Cardiac septum (tissue), 1 donor: ENCODE measurements at regions not wholly inside any gene's neighbourhood (a gene's known extent, or its start where the extent isn't known, plus 50 kb on each side); places are given as distances from the start of the nearest gene placed in this dataset.
"Not testable (repeated sequence)": the region's sequence is repeated elsewhere in the genome, so short reads cannot be mapped to it uniquely, and the experiment has no call there.

ENCODE experiments used
- DNase-seq: peaks from one replicate; pipeline ENCODE4 v3.0.0-alpha.2; 2020; ENCODE audit warnings: low spot score
- intact Hi-C: fragments of 100-400 bp; cut with DNase I; formaldehyde crosslinking; loops from one replicate; pipeline ENCODE4 v1.14.0; 2022
- donor health status: DM: no; HTN: no; CAD: no.

- no peak for DNase-seq
- intact Hi-C loops = no loop called here
Measured at GRCh38 chrX:40933132-40933705, 152.0 kb upstream of the USP9X start.

GRCh38 chrX:40933706-40934425 is 151.4 kb upstream of the USP9X start:
- DNase-seq = no peak
- intact Hi-C loops = no loop called here

GRCh38 chrX:40936827-40937226 is 148.4 kb upstream of the USP9X start:
- intact Hi-C loops = no loop called here
- DNase-seq = no peak

- intact Hi-C loops = no loop called here
- DNase-seq = no peak
Measured at GRCh38 chrX:40938423-40938822, 146.8 kb upstream of the USP9X start.

GRCh38 chrX:40943093-40943641 is 142.1 kb upstream of the USP9X start:
- no peak for DNase-seq
- intact Hi-C loops = loop anchor here (10.0 kb wide), 1 partner anchor 172 kb away; no protein-coding TSS in a partner anchor

GRCh38 chrX:40945361-40945713 is 139.9 kb upstream of the USP9X start:
- DNase-seq = no peak
- intact Hi-C loops = loop anchor here (10.0 kb wide), 1 partner anchor 169 kb away; no protein-coding TSS in a partner anchor

- intact Hi-C loops = loop anchor here (10.0 kb wide), 1 partner anchor 168 kb away; no protein-coding TSS in a partner anchor
- no peak for DNase-seq
Measured at GRCh38 chrX:40947276-40947675, 138.0 kb upstream of the USP9X start.

- no peak for DNase-seq
- intact Hi-C loops = loop anchor here (10.0 kb wide), 1 partner anchor 166 kb away; no protein-coding TSS in a partner anchor
Measured at GRCh38 chrX:40949071-40949470, 136.2 kb upstream of the USP9X start.

- DNase-seq = no peak
- intact Hi-C loops = no loop called here
Measured at GRCh38 chrX:40950546-40950945, 134.7 kb upstream of the USP9X start.

- DNase-seq, intact Hi-C loops: not testable (repeated sequence)
Measured at GRCh38 chrX:40951407-40951806, 133.8 kb upstream of the USP9X start.

GRCh38 chrX:40952855-40953254 is 132.4 kb upstream of the USP9X start:
- intact Hi-C loops = no loop called here
- no peak for DNase-seq

- DNase-seq = no peak
- intact Hi-C loops = no loop called here
Measured at GRCh38 chrX:40953369-40953768, 131.9 kb upstream of the USP9X start.

- no peak for DNase-seq
- intact Hi-C loops = no loop called here
Measured at GRCh38 chrX:40960041-40960440, 125.2 kb upstream of the USP9X start.

GRCh38 chrX:40962793-40963407 is 122.3 kb upstream of the USP9X start:
- DNase-seq = no peak
- intact Hi-C loops = no loop called here

- intact Hi-C loops = no loop called here
- DNase-seq = no peak
Measured at GRCh38 chrX:40964008-40964407, 121.2 kb upstream of the USP9X start.

GRCh38 chrX:40964633-40965586 is 120.3 kb upstream of the USP9X start:
- no peak for DNase-seq
- intact Hi-C loops = no loop called here

GRCh38 chrX:40966213-40966820 is 118.9 kb upstream of the USP9X start:
- intact Hi-C loops = no loop called here
- no peak for DNase-seq

- DNase-seq = no peak
- intact Hi-C loops = no loop called here
Measured at GRCh38 chrX:40968180-40968579, 117.1 kb upstream of the USP9X start.

GRCh38 chrX:40971736-40972135 is 113.5 kb upstream of the USP9X start:
- intact Hi-C loops = no loop called here
- DNase-seq = no peak
